ENCODE measurements at regions not wholly inside any gene's neighbourhood (a gene's known extent, or its start where the extent isn't known, plus 50 kb on each side); places are given as distances from the start of the nearest gene placed in this dataset.
A peak's percentile ranks its signal among the peaks of the same experiment; 100 is the strongest.

- no peak for TF ChIP-seq CTCF (IDR thresholded peaks at IDR 0.05; ENCODE audit: control insufficient read depth, extremely low read depth, insufficient read depth)
- no peak for DNase-seq (ENCODE audit: low read depth)
- no peak overlapping the region for H3K4me3 ChIP-seq (ENCODE audit: low read depth, low read length)
Measured at GRCh38 chr17:71145486-71145885, 975.3 kb upstream of the SOX9 start.

- no peak for TF ChIP-seq CTCF (IDR thresholded peaks at IDR 0.05; ENCODE audit: control insufficient read depth, extremely low read depth, insufficient read depth)
- H3K4me3 ChIP-seq (ENCODE audit: low read depth, low read length), result no peak overlapping the region
- no peak for DNase-seq (ENCODE audit: low read depth)
Measured at GRCh38 chr17:71147906-71148305, 972.9 kb upstream of the SOX9 start.

- no peak for TF ChIP-seq CTCF (IDR thresholded peaks at IDR 0.05; ENCODE audit: control insufficient read depth, extremely low read depth, insufficient read depth)
- H3K4me3 ChIP-seq (ENCODE audit: low read depth, low read length), result no peak overlapping the region
- no peak for DNase-seq (ENCODE audit: low read depth)
Measured at GRCh38 chr17:71149607-71150006, 971.2 kb upstream of the SOX9 start.

DNA sequence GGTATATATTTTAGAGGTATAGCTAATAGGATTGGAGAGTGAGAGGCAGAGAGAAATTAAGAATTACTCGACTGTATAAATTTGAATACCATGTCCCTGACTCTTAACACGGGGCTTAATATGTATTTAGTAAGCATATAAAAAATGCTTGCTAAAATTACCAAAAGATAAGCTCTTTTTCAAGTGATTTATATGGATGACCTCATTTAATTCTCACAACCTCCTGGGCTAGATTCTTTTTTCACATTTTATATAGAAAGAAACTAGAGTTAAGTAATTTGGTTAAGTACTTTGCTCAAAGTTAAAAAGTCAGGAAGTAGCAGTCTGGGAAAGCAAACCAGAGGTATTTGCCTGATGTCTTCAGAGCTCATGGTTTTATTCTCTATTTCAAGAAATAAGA is 963.5 kb upstream of the SOX9 start:
- H3K4me3 ChIP-seq (ENCODE audit: low read depth, low read length), result no peak overlapping the region
- TF ChIP-seq CTCF (IDR thresholded peaks at IDR 0.05; ENCODE audit: control insufficient read depth, extremely low read depth, insufficient read depth), result no peak
- no peak for DNase-seq (ENCODE audit: low read depth)

- TF ChIP-seq CTCF (IDR thresholded peaks at IDR 0.05; ENCODE audit: control insufficient read depth, extremely low read depth, insufficient read depth), result no peak
- no peak overlapping the region for H3K4me3 ChIP-seq (ENCODE audit: low read depth, low read length)
- no peak for DNase-seq (ENCODE audit: low read depth)
Measured at GRCh38 chr17:71158437-71158836, 962.4 kb upstream of the SOX9 start.

DNA sequence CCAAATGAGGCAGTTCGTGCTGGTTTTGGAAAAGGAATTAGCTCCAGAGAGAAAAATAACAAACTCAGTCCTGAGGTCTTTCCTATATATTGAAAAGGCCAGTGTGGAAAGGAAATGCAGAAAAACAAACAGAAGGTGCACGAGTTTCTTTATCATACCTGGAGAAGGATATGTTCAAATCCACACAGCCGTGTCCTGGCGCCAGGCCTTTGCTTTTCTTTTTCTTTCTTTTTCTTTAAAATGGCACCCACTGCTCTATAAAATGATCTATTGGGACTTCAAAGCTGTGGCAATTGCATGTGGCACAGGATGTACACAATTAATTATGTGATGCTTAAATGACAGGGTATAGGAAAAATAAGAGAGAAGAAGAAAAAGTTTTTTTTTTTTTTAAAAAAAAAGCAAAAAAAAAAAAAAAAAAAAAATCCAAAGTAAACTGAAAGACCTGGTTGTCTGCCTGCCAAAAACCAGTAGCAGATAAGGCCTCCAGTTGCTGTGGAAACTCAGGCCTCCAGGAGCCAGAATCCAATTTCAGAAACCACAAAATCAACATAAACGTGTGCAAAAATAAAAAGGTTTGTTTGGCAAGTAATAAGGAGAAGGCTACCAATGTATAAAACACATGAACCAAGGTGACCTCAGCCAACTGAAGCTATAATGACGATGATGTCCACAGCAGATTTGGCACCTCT is 957.6 kb upstream of the SOX9 start:
- peak; percentile 35 for DNase-seq (ENCODE audit: low read depth)
- no peak overlapping the region for H3K4me3 ChIP-seq (ENCODE audit: low read depth, low read length)
- TF ChIP-seq CTCF (IDR thresholded peaks at IDR 0.05; ENCODE audit: control insufficient read depth, extremely low read depth, insufficient read depth), result no peak

DNA sequence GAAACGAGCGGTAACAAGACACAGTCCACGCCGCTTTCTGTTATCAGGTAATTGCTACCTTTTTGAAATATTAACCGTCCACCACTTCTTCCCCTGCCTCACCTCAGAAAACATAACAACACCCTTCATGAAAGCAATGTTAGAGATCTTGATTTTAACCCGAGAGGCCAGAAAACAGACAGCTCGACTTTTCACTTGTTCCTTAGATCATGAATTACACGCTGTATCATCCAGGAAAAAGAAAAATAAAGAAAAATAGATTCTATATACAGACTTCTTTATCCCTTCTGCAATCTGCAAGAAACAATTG is 957.1 kb upstream of the SOX9 start:
- no peak for TF ChIP-seq CTCF (IDR thresholded peaks at IDR 0.05; ENCODE audit: control insufficient read depth, extremely low read depth, insufficient read depth)
- H3K4me3 ChIP-seq (ENCODE audit: low read depth, low read length), result no peak overlapping the region
- DNase-seq (ENCODE audit: low read depth), result no peak

Measured in LNCaP clone FGC (cell line).